Head of caudate nucleus (tissue), 42 donors: ENCODE measurements at regions not wholly inside any gene's neighbourhood (a gene's known extent, or its start where the extent isn't known, plus 50 kb on each side); places are given as distances from the start of the nearest gene placed in this dataset.

Experiments
- DNase-seq, 42 donors: peaks; one replicate each; pipeline versions ENCODE4 v3.0.0 to v3.0.0-alpha.2; 2020 to 2021; ENCODE audit warnings: mixed read lengths in 7 of 42
- intact Hi-C: fragments of 100-400 bp; cut with DNase I; formaldehyde crosslinking; loops from one replicate; pipeline ENCODE4 v1.15.0; 2022

DNA sequence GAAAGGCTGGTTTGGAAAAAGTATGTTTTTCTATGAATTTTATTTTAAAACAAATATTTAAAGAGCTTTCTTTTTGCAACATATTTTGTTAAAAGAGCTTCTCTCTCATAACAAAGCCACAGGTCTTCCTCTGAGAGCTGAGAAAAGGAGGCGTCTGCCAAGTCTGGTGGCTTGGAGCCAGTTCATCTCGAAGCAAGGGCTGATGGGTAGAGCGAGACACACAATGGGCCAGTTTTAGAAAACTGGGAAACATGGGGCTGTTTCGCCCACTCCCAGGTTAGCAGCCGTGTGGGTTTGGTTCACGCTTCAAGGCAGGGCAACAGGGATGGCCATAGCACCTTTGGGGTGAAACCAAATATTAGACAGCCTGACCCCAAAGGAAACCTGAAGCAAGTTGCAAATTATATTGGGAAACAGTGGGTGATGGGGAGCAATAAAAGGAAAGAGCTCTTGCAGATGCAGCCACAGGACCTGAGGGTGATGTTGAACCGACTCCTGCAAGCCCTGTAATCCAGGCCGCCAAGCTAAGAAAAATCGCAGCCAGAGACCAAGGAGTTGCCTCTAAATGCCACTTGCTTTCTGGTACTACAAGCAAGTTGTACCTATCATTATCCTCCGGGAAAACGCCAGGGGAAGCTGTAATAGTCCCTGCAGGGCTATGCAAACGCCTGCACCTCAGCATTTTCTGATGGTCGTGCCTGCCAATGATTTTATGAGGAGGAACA lies 88.4 kb upstream of the GALNT15 start:
- intact Hi-C loops: loop anchor here (10.0 kb wide), 1 partner anchor 271 kb away; no protein-coding TSS in a partner anchor
- DNase-seq: peak; percentile 43 to 94 (median 85)

DNA sequence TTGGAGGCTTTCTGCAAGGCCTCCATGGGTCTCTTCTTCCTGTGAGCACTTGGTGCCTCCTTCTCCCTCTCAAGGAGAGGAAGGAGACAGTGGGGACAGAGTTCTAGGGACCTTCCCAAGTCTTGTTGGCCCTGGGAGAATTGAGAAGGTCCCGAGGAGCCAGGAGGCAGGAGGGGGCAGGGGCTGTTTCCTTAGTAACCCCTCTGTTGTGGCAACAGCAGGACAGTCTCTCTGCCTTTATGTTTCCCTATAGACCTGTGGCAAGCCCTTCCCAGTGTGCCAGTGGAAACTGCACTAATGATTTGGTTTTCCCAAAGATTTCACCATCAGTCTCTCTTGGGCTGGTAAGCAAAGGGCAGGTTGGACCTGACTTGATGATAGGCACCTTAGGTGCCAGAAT lies 87.8 kb upstream of the GALNT15 start:
- intact Hi-C loops: loop anchor here (10.0 kb wide), 1 partner anchor 272 kb away; no protein-coding TSS in a partner anchor
- DNase-seq: no peak

DNA sequence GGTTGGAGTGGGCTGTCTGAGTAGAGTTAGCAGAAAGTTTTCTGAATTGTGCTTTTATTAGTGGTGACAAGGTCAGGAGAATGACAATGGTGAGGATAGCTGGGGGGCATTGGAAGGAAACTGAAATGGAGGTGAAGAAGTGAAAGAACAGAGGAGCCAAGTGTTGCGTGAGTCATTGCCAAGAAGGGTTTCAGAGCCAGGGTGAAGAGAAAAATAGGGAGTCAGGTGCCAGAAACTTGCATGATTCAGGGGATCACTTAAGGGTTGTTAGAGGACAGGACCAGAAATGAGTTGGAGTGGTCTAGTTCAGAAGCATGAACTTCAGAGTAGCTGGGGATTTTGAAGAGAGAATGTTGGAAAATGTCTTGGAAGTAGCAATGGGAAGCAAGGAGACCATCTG lies 86.0 kb upstream of the GALNT15 start:
- intact Hi-C loops: loop anchor here (10.0 kb wide), 1 partner anchor 274 kb away; no protein-coding TSS in a partner anchor
- no peak for DNase-seq

DNA sequence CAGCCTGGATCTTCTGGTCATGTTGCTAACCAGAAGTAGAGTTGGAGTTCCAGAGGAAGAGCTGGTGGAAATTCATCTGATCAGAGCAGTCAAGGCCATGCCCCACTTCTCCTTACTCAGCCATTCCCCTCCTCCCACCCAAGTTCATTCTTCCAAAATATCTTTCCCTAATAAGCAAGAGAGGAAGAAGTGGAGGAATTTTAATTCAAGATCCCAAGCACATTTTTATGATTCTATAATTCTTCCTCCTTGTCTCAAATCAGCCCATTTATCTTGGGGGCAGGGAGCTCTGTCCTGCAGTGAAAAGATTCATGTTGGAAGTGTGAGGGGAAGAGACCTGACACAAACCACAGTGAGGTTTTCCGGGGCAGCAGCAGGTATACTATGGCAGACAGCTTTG lies 85.0 kb upstream of the GALNT15 start:
- intact Hi-C loops: loop anchor here (10.0 kb wide), 1 partner anchor 275 kb away; no protein-coding TSS in a partner anchor
- no peak for DNase-seq

- DNase-seq: peak in 4 of 42 donors; percentile 14 to 39 (median 16)
- intact Hi-C loops: no loop called here
Observed at GRCh38 chr3:16090024-16090423, 84.5 kb upstream of the GALNT15 start.

GRCh38 chr3:16090706-16091105 lies 83.8 kb upstream of the GALNT15 start:
- DNase-seq: no peak
- intact Hi-C loops: no loop called here

DNA sequence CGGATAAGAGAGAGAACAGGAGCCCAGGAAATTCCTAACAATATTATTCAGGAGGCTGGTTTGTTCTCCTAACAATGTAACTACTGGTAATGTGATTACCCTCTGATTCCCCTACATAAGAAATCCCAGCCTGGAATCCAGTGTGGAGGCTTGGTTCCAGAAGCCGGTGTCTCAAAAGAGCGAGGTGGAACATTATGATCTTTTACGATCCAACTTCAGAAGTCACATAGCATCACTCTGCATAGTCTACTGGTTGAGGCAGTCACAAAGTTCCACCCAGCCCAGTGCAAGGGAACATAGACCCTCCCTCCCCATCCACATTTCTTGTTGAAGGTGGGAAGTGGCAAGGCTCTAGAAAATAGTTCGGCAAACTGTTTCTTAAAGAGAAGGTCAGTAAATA lies 81.6 kb upstream of the GALNT15 start:
- no peak for DNase-seq
- intact Hi-C loops: no loop called here

DNA sequence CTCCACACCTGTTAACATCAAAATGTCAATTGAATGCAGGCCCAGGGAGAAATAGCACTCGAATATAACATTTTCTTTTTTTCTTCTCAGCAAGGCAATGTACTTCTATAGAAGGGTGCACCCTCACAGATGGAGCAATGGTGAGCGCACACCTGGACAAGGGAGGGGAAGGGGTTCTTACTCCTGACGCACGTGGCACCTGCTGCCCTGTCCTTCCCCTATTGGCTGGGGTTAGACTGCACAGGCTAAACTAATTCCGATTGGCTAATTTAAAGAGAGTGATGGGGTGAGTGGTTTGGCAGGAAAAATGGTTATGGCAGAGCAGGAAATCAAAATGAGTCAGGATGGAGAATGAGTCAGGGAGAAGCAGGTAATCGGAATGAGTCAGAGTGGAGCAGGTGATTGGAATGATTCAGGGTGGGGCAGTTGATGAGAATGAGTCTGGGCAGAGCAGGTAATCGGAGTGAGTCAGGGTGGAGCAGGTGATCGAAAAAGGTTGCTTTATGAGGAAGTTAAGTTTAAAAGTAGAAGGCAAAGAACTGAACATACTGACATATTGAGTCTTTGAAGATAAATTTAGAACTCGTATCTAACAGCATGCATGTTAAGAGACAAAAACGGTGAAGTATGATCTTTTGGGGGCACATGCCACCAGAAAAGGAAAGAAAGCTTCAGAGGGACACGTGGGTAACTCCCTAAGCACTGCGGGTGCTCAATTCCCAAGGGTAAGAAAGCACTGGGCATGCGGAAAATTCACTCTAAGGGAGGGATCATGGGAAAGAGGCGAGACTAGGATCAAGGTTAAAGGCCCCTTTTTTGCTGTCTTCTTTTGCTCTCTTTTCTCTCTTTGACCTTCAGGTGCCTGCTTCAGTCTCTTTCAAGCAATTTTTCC lies 72.9 kb upstream of the GALNT15 start:
- DNase-seq: peak; percentile 11 to 92 (median 69)
- intact Hi-C loops: no loop called here

- no peak for DNase-seq
- intact Hi-C loops: no loop called here
Observed at GRCh38 chr3:16102187-16102561, 72.3 kb upstream of the GALNT15 start.

DNA sequence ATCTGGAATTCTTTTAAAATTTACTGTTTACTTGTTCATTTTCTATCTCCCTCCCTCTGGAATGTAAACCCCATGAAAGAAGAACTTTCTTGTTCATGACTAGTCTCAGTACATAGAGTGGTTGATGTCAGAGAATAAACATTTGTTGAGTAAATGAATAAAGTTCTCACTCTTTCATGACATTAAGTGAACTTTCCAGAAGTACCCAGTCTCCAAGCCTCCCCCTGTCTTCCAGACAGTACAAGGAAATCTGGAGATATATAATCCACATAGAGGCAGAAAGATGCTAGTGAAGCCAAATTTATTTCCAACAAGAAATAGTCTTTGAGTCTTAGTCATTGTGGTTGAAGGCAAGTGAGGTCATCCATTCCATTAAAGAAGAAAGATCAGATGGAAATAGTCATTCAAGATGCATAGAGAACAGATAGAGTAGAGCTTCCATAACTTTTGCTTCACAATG lies 71.5 kb upstream of the GALNT15 start:
- intact Hi-C loops: no loop called here

GRCh38 chr3:16103472-16103871 lies 71.0 kb upstream of the GALNT15 start:
- intact Hi-C loops: no loop called here
- no peak for DNase-seq

More for the DNA sequence above, 71.5 kb upstream of the GALNT15 start:
- no peak for DNase-seq

DNA sequence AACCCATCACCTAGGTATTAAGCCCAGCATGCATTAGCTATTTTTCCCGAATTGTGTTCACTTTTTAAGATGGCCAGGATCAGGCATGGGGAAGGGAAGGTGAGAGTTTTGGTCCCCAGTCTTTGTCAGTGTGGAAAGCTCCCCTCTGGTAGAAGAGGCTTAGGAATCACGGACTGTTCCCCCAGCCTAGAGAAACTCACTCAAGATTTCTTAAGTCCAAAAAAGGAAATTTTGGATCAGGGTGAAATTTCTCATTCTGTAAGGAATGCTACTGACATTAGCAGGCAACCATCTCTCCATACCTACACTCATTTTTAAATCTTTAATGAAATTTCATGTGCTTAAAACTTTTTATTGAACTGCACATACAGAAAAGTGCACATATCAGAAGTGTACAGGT lies 70.3 kb upstream of the GALNT15 start:
- intact Hi-C loops: no loop called here
- no peak for DNase-seq

- no peak for DNase-seq
- intact Hi-C loops: no loop called here
Observed at GRCh38 chr3:16106050-16106449, 68.4 kb upstream of the GALNT15 start.

DNA sequence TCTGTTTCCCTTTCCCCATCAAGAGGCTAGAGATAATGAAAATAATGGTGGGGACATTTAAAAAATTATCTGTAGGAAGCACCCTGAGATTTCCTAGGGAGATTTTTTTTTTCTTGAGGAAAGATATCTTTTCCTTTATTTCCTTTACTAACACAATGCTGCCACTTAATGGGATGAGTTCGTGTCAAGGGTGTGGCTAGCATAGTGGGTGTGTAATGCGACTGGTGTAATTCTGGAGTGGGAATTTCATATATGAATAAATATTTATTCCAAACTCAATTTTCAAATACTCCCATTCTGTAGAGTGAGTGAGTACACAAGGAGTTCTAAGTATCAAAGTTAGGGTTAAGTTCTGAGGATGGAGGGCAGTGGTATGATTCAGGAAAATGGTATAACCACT lies 66.1 kb upstream of the GALNT15 start:
- no peak for DNase-seq
- intact Hi-C loops: no loop called here

DNA sequence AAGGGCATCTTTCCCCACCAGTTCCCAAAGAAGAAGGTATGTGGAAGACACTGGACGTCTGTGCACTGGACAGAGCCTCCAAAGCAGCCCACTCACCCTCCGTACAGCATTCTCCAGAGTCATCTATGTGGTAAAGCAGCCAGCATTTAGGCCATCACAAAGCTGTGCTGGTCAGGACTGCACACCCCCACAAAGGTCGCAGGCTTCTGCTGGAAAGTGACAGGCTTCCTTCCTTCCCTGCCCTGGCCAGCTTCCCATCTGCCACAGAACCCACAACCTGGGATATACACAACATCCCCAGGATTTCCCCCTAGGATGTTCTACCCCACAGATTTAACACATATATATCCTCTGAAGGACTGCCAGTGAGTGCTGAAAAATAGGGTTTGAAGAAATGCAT lies 64.6 kb upstream of the GALNT15 start:
- DNase-seq: no peak
- intact Hi-C loops: no loop called here

- DNase-seq: no peak
- intact Hi-C loops: no loop called here
Observed at GRCh38 chr3:16112910-16113504, 61.5 kb upstream of the GALNT15 start.

DNA sequence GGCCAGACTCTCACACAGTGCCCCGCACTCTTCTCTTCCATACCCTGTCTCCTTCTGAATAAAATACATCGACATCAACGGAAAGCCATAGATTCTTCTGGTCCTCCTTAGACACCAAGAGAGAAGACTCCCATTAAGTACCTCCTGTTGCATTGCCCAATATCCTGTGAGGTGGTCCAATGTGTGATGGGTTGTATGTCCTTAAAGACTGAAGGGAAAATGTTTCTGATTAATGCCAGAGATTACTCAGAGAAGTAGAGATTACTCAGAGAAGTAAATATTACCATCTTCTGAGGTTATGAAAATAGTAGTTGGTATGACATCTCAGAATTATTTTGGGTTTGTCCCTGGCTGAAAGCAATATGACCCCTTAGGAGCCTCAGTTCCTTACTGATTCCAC lies 60.8 kb upstream of the GALNT15 start:
- DNase-seq: no peak
- intact Hi-C loops: no loop called here

GRCh38 chr3:16114429-16114828 lies 60.1 kb upstream of the GALNT15 start:
- no peak for DNase-seq
- intact Hi-C loops: no loop called here

DNA sequence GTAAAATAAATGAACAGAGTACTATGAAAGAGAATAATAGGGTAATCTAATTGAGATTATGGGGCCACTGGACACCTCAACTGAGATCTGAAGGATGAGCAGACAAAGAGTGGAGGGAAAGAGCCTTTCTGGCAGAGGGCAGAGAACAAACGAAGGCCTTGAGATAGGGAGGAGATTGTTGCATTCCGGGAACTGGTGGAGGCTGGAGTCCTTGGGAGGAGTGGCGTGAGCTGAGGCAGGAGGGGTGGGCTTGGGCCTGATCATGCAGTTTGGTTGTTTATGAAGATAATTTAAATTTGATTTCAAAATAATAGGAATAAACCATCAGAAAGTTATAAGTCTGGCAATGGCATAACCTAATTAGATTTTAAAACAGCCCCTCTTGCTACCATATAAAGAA lies 59.5 kb upstream of the GALNT15 start:
- no peak for DNase-seq

GRCh38 chr3:16118396-16118795 lies 56.1 kb upstream of the GALNT15 start:
- intact Hi-C loops: no loop called here
- DNase-seq: no peak

More for the DNA sequence above, 59.5 kb upstream of the GALNT15 start:
- intact Hi-C loops: no loop called here
